Ammon's horn (tissue), 1 donor: ENCODE measurements at regions not wholly inside any gene's neighbourhood (a gene's known extent, or its start where the extent isn't known, plus 50 kb on each side); places are given as distances from the start of the nearest gene placed in this dataset.

Source experiments
- DNase-seq: peaks from one replicate; pipeline ENCODE4 v3.0.0-alpha.2; 2016; ENCODE audit warnings: low spot score

GRCh38 chr3:178152988-178153387, 383.2 kb upstream of the KCNMB2 start:
- DNase-seq, result no peak

GRCh38 chr3:178155521-178155920, 380.7 kb upstream of the KCNMB2 start:
- DNase-seq, result no peak

GRCh38 chr3:178156301-178156700, 379.9 kb upstream of the KCNMB2 start:
- no peak for DNase-seq

- DNase-seq, result no peak
Measured at GRCh38 chr3:178159691-178160220, 376.5 kb upstream of the KCNMB2 start.

- DNase-seq, result no peak
Measured at GRCh38 chr3:178169421-178169820, 366.8 kb upstream of the KCNMB2 start.

GRCh38 chr3:178170698-178171535, 365.3 kb upstream of the KCNMB2 start:
- peak; percentile 5 for DNase-seq

- peak; percentile 10 for DNase-seq
Measured at GRCh38 chr3:178172121-178172520, 364.1 kb upstream of the KCNMB2 start.

- DNase-seq, result no peak
Measured at GRCh38 chr3:178174201-178174915, 361.9 kb upstream of the KCNMB2 start.

- DNase-seq, result no peak
Measured at GRCh38 chr3:178181088-178181487, 355.1 kb upstream of the KCNMB2 start.

GRCh38 chr3:178181784-178182183, 354.5 kb upstream of the KCNMB2 start:
- no peak for DNase-seq

- DNase-seq, result peak; percentile 41
Measured at GRCh38 chr3:178182337-178182779, 353.9 kb upstream of the KCNMB2 start.

GRCh38 chr3:178184833-178185232, 351.4 kb upstream of the KCNMB2 start:
- no peak for DNase-seq

- DNase-seq, result no peak
Measured at GRCh38 chr3:178186666-178187065, 349.6 kb upstream of the KCNMB2 start.

- no peak for DNase-seq
Measured at GRCh38 chr3:178189854-178190253, 346.4 kb upstream of the KCNMB2 start.

- no peak for DNase-seq
Measured at GRCh38 chr3:178193846-178194245, 342.4 kb upstream of the KCNMB2 start.

- DNase-seq, result no peak
Measured at GRCh38 chr3:178194539-178194938, 341.7 kb upstream of the KCNMB2 start.

- DNase-seq, result no peak
Measured at GRCh38 chr3:178195824-178196223, 340.4 kb upstream of the KCNMB2 start.

- no peak for DNase-seq
Measured at GRCh38 chr3:178198329-178198728, 337.9 kb upstream of the KCNMB2 start.

- no peak for DNase-seq
Measured at GRCh38 chr3:178200316-178200715, 335.9 kb upstream of the KCNMB2 start.

GRCh38 chr3:178201714-178202113, 334.5 kb upstream of the KCNMB2 start:
- DNase-seq, result no peak

GRCh38 chr3:178202194-178202593, 334.0 kb upstream of the KCNMB2 start:
- DNase-seq, result no peak

GRCh38 chr3:178203165-178203564, 333.1 kb upstream of the KCNMB2 start:
- DNase-seq, result peak; percentile 56

GRCh38 chr3:178203650-178204049, 332.6 kb upstream of the KCNMB2 start:
- DNase-seq, result no peak
